Inflammatory macrophage (primary cell): ENCODE measurements at regions not wholly inside any gene's neighbourhood (a gene's known extent, or its start where the extent isn't known, plus 50 kb on each side); places are given as distances from the start of the nearest gene placed in this dataset.

ENCODE experiments used
- DNase-seq, 2 donors: peaks; one replicate each; pipeline ENCODE4 v3.0.0-alpha.2; 2020 to 2022

- DNase-seq, result peak; percentile 25 to 29
Observed at GRCh38 chr11:19558189-19558986, 154.2 kb upstream of the NAV2 start.

GRCh38 chr11:19557720-19558140 lies 154.9 kb upstream of the NAV2 start:
- peak; percentile 70 to 74 for DNase-seq

GRCh38 chr11:19557185-19557584 lies 155.5 kb upstream of the NAV2 start:
- DNase-seq, result no peak

GRCh38 chr11:19555266-19555665 lies 157.4 kb upstream of the NAV2 start:
- DNase-seq, result no peak

- peak; percentile 61 to 69 for DNase-seq
Observed at GRCh38 chr11:19553683-19554333, 158.8 kb upstream of the NAV2 start.

GRCh38 chr11:19552656-19553260 lies 159.9 kb upstream of the NAV2 start:
- no peak for DNase-seq

- no peak for DNase-seq
Observed at GRCh38 chr11:19552161-19552560, 160.5 kb upstream of the NAV2 start.

GRCh38 chr11:19551457-19551856 lies 161.2 kb upstream of the NAV2 start:
- DNase-seq, result no peak

- DNase-seq, result no peak
Observed at GRCh38 chr11:19547044-19547443, 165.6 kb upstream of the NAV2 start.

GRCh38 chr11:19546325-19546724 lies 166.3 kb upstream of the NAV2 start:
- DNase-seq, result no peak

- no peak for DNase-seq
Observed at GRCh38 chr11:19541521-19542049, 171.1 kb upstream of the NAV2 start.

- DNase-seq, result no peak
Observed at GRCh38 chr11:19539861-19540260, 172.8 kb upstream of the NAV2 start.

GRCh38 chr11:19537803-19538453 lies 174.7 kb upstream of the NAV2 start:
- no peak for DNase-seq

GRCh38 chr11:19536131-19536530 lies 176.5 kb upstream of the NAV2 start:
- no peak for DNase-seq

- DNase-seq, result no peak
Observed at GRCh38 chr11:19530505-19530904, 182.1 kb upstream of the NAV2 start.

- no peak for DNase-seq
Observed at GRCh38 chr11:19526119-19526518, 186.5 kb upstream of the NAV2 start.

GRCh38 chr11:19525714-19526113 lies 186.9 kb upstream of the NAV2 start:
- DNase-seq, result no peak

GRCh38 chr11:19525276-19525675 lies 187.4 kb upstream of the NAV2 start:
- DNase-seq, result no peak

GRCh38 chr11:19524171-19524671 lies 188.4 kb upstream of the NAV2 start:
- no peak for DNase-seq

- DNase-seq, result no peak
Observed at GRCh38 chr11:19520681-19521080, 192.0 kb upstream of the NAV2 start.

GRCh38 chr11:19519912-19520641 lies 192.6 kb upstream of the NAV2 start:
- DNase-seq, result no peak

GRCh38 chr11:19519353-19519752 lies 193.3 kb upstream of the NAV2 start:
- no peak for DNase-seq
